ENCODE measurements at regions not wholly inside any gene's neighbourhood (a gene's known extent, or its start where the extent isn't known, plus 50 kb on each side); places are given as distances from the start of the nearest gene placed in this dataset.

DNA sequence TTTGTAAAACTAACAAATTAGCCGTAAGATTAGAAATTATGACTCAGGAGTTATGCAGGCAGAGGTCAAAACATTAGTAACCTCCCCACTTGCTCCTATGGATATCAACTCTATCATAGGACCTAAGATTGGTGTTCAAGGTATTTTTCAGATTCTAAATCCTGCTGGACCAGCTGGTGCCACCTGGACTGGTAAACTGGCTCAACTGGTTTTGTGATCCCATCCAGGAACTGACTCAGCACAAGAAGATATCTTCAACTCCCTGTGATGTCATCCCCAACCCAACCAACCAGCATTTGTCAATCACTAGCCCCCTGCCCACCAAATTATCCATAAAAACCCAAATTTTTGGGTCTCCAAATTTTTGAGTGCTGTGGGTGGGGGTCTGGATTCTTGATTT, 98.1 kb upstream of the OR4E1 start:
- no peak for ATAC-seq
- CTCF ChIA-PET (ENCODE audit: low intra/inter-chr PET ratio, low total read pairs): no interaction called here
- no peak for TF ChIP-seq SPEN (CRISPR knock-in tag; IDR thresholded peaks at IDR 0.05; ENCODE audit: low read depth)
- no peak for TF ChIP-seq ZBTB40 (IDR thresholded peaks at IDR 0.05)
- TF ChIP-seq ZBTB40 (CRISPR knock-in tag; IDR thresholded peaks at IDR 0.05): no peak
- TF ChIP-seq, protein P1, sequence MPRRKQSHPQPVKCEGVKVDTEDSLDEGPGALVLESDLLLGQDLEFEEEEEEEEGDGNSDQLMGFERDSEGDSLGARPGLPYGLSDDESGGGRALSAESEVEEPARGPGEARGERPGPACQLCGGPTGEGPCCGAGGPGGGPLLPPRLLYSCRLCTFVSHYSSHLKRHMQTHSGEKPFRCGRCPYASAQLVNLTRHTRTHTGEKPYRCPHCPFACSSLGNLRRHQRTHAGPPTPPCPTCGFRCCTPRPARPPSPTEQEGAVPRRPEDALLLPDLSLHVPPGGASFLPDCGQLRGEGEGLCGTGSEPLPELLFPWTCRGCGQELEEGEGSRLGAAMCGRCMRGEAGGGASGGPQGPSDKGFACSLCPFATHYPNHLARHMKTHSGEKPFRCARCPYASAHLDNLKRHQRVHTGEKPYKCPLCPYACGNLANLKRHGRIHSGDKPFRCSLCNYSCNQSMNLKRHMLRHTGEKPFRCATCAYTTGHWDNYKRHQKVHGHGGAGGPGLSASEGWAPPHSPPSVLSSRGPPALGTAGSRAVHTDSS (CRISPR knock-in tag; conservative IDR thresholded peaks at IDR 0.05): no peak
- no peak for TF ChIP-seq HOXA5 (CRISPR knock-in tag; IDR thresholded peaks at IDR 0.05)
- TF ChIP-seq TEAD2 (CRISPR knock-in tag; IDR thresholded peaks at IDR 0.05): no peak
- TF ChIP-seq ZNF615 (CRISPR knock-in tag; IDR thresholded peaks at IDR 0.05; ENCODE audit: borderline replicate concordance): no peak
- TF ChIP-seq TERF1 (CRISPR knock-in tag; IDR thresholded peaks at IDR 0.05): no peak
- TF ChIP-seq, protein P2, sequence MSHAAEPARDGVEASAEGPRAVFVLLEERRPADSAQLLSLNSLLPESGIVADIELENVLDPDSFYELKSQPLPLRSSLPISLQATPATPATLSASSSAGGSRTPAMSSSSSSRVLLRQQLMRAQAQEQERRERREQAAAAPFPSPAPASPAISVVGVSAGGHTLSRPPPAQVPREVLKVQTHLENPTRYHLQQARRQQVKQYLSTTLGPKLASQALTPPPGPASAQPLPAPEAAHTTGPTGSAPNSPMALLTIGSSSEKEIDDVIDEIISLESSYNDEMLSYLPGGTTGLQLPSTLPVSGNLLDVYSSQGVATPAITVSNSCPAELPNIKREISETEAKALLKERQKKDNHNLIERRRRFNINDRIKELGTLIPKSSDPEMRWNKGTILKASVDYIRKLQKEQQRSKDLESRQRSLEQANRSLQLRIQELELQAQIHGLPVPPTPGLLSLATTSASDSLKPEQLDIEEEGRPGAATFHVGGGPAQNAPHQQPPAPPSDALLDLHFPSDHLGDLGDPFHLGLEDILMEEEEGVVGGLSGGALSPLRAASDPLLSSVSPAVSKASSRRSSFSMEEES (CRISPR knock-in tag; IDR thresholded peaks at IDR 0.05): no peak
- no peak for TF ChIP-seq ZSCAN31 (CRISPR knock-in tag; IDR thresholded peaks at IDR 0.05; ENCODE audit: low read depth)
- TF ChIP-seq KAT2B (IDR thresholded peaks at IDR 0.05; ENCODE audit: borderline replicate concordance, low read depth, low read length): no peak
- no peak for TF ChIP-seq SATB2 (CRISPR knock-in tag; IDR thresholded peaks at IDR 0.05)
- no peak for TF ChIP-seq CBX5 (CRISPR knock-in tag; IDR thresholded peaks at IDR 0.05; ENCODE audit: borderline replicate concordance)

More for the DNA sequence above, 98.1 kb upstream of the OR4E1 start:
- no peak overlapping the region for H3K4me3 ChIP-seq (replicated peaks in 1 of 3; ENCODE audit: insufficient read depth in 1 of 3, low read depth in 2 of 3, low read length in 3 of 3)
- no peak overlapping the region for H3K27ac ChIP-seq (ENCODE audit: extremely low read length, insufficient read depth, low read length)
- intact Hi-C loops (cut with micrococcal nuclease; ENCODE audit: unreplicated experiment): no loop called here
- H2AFZ ChIP-seq (ENCODE audit: low read length): no peak overlapping the region
- 0 out of 2 replicates have a peak, but pooled peaks cover 8% of the 10 kb centered on the region for H3K4me1 ChIP-seq (ENCODE audit: insufficient read depth, low read length)
- H4K20me1 ChIP-seq (ENCODE audit: insufficient read depth, low read length): no peaks in the 10 kb centered on the region
- BruUV-seq (replicated peaks): no TSS peak
- FAIRE-seq: no peak
- no peak overlapping the region for H3K4me2 ChIP-seq (ENCODE audit: low read depth, low read length)
- WGBS (ENCODE audit: low lambda C conversion rate): 4% methylated on average over 1 of the region's 1 CpG
- H3K27me3 ChIP-seq (ENCODE audit: control insufficient read depth in 1 of 2, insufficient read depth in 2 of 2, low read length in 2 of 2): no peaks in the 10 kb centered on the region; a peak in 1 of 5 replicates
- no peaks in the 10 kb centered on the region for H3K9me3 ChIP-seq (ENCODE audit: low read length)
- POLR2A ChIA-PET: no interaction called here
- DNase-seq (ENCODE audit: low spot score): no peak
- in situ Hi-C loops (cut with HindIII; ENCODE audit: extremely low pct_ligation_motif_present, low pct_unique_long_range_greater_than_20kb): no loop called here
- H3K79me2 ChIP-seq (ENCODE audit: insufficient read depth, low read length): no peaks in the 10 kb centered on the region
- no peak overlapping the region for H3K9ac ChIP-seq (ENCODE audit: insufficient read depth, low read depth, low read length)
- no peaks in the 10 kb centered on the region for H3K36me3 ChIP-seq (replicated peaks in 1 of 2; ENCODE audit: control insufficient read depth in 1 of 2, insufficient read depth in 2 of 2, low read length in 2 of 2)

Data from HepG2 (cell line).